HG03432 (cell line): ENCODE measurements at regions not wholly inside any gene's neighbourhood (a gene's known extent, or its start where the extent isn't known, plus 50 kb on each side); places are given as distances from the start of the nearest gene placed in this dataset.
"Not testable (repeated sequence)": the region's sequence is repeated elsewhere in the genome, so short reads cannot be mapped to it uniquely, and the experiment has no call there.

Source experiments
- ATAC-seq: cut with Tn5 transposase; IDR thresholded peaks from one replicate; pipeline ENCODE4 v1.9.1; 2021; ENCODE audit warnings: mild to moderate bottlenecking, moderate library complexity; ENCODE audit not compliant: unreplicated experiment

- ATAC-seq = no peak
These were observed 253.1 kb upstream of the POM121L12 start for GRCh38 chr7:52782348-52782747.

- no peak for ATAC-seq
These were observed 254.2 kb upstream of the POM121L12 start for GRCh38 chr7:52781250-52781649.

- no peak for ATAC-seq
These were observed 256.4 kb upstream of the POM121L12 start for GRCh38 chr7:52779004-52779403.

- ATAC-seq = no peak
These were observed 258.2 kb upstream of the POM121L12 start for GRCh38 chr7:52777051-52777822.

GRCh38 chr7:52775876-52776275, 259.6 kb upstream of the POM121L12 start:
- ATAC-seq = no peak

- ATAC-seq = no peak
These were observed 264.3 kb upstream of the POM121L12 start for GRCh38 chr7:52771177-52771576.

GRCh38 chr7:52764492-52765169, 270.8 kb upstream of the POM121L12 start:
- ATAC-seq = no peak

GRCh38 chr7:52758356-52758755, 277.1 kb upstream of the POM121L12 start:
- no peak for ATAC-seq

- ATAC-seq = no peak
These were observed 281.6 kb upstream of the POM121L12 start for GRCh38 chr7:52753855-52754254.

GRCh38 chr7:52752891-52753290, 282.5 kb upstream of the POM121L12 start:
- no peak for ATAC-seq

- ATAC-seq = no peak
These were observed 285.6 kb upstream of the POM121L12 start for GRCh38 chr7:52749880-52750279.

GRCh38 chr7:52747817-52748216, 287.6 kb upstream of the POM121L12 start:
- no peak for ATAC-seq

GRCh38 chr7:52741670-52742290, 293.7 kb upstream of the POM121L12 start:
- no peak for ATAC-seq

GRCh38 chr7:52735656-52736055, 299.8 kb upstream of the POM121L12 start:
- no peak for ATAC-seq

- ATAC-seq = not testable (repeated sequence)
These were observed 306.8 kb upstream of the POM121L12 start for GRCh38 chr7:52728683-52729082.

- no peak for ATAC-seq
These were observed 307.8 kb upstream of the POM121L12 start for GRCh38 chr7:52727632-52728031.

GRCh38 chr7:52726986-52727385, 308.4 kb upstream of the POM121L12 start:
- ATAC-seq = no peak

GRCh38 chr7:52726493-52726892, 308.9 kb upstream of the POM121L12 start:
- no peak for ATAC-seq

GRCh38 chr7:52723606-52724005, 311.8 kb upstream of the POM121L12 start:
- ATAC-seq = no peak

GRCh38 chr7:52720856-52721255, 314.6 kb upstream of the POM121L12 start:
- no peak for ATAC-seq

- ATAC-seq = no peak
These were observed 315.8 kb upstream of the POM121L12 start for GRCh38 chr7:52719677-52720076.

GRCh38 chr7:52715701-52716100, 319.7 kb upstream of the POM121L12 start:
- ATAC-seq = no peak
